HG02678 (cell line): ENCODE measurements at regions not wholly inside any gene's neighbourhood (a gene's known extent, or its start where the extent isn't known, plus 50 kb on each side); places are given as distances from the start of the nearest gene placed in this dataset.
"Not testable (repeated sequence)": the region's sequence is repeated elsewhere in the genome, so short reads cannot be mapped to it uniquely, and the experiment has no call there.

Experiments
- ATAC-seq: cut with Tn5 transposase; IDR thresholded peaks from one replicate; pipeline ENCODE4 v1.9.1; 2021; ENCODE audit warnings: mild to moderate bottlenecking, moderate library complexity; ENCODE audit not compliant: unreplicated experiment

GRCh38 chr16:29297809-29298177 is 108.7 kb downstream of the NPIPB11 start:
- not testable (repeated sequence) for ATAC-seq

- ATAC-seq: not testable (repeated sequence)
Observed at GRCh38 chr16:29297144-29297808, 109.2 kb downstream of the NPIPB11 start.

GRCh38 chr16:29296176-29296575 is 110.3 kb downstream of the NPIPB11 start:
- ATAC-seq: not testable (repeated sequence)

GRCh38 chr16:29294951-29295795 is 111.3 kb downstream of the NPIPB11 start:
- ATAC-seq: not testable (repeated sequence)

GRCh38 chr16:29294400-29294933 is 112.0 kb downstream of the NPIPB11 start:
- ATAC-seq: not testable (repeated sequence)

GRCh38 chr16:29293545-29293944 is 113.0 kb downstream of the NPIPB11 start:
- not testable (repeated sequence) for ATAC-seq

- ATAC-seq: not testable (repeated sequence)
Observed at GRCh38 chr16:29292952-29293471, 113.5 kb downstream of the NPIPB11 start.

- ATAC-seq: peak; percentile 18
Observed at GRCh38 chr16:29291329-29292271, 114.9 kb downstream of the NPIPB11 start.

- peak; percentile 67 for ATAC-seq
Observed at GRCh38 chr16:29290631-29291247, 115.8 kb downstream of the NPIPB11 start.

GRCh38 chr16:29289516-29290239 is 116.8 kb downstream of the NPIPB11 start:
- ATAC-seq: not testable (repeated sequence)

GRCh38 chr16:29288711-29289474 is 117.6 kb downstream of the NPIPB11 start:
- not testable (repeated sequence) for ATAC-seq

GRCh38 chr16:29287871-29288535 is 118.5 kb downstream of the NPIPB11 start:
- ATAC-seq: not testable (repeated sequence)

- not testable (repeated sequence) for ATAC-seq
Observed at GRCh38 chr16:29287246-29287645, 119.3 kb downstream of the NPIPB11 start.

GRCh38 chr16:29286796-29287195 is 119.7 kb downstream of the NPIPB11 start:
- not testable (repeated sequence) for ATAC-seq

GRCh38 chr16:29286161-29286560 is 120.3 kb downstream of the NPIPB11 start:
- not testable (repeated sequence) for ATAC-seq

GRCh38 chr16:29285151-29285885 is 121.2 kb downstream of the NPIPB11 start:
- ATAC-seq: not testable (repeated sequence)

- not testable (repeated sequence) for ATAC-seq
Observed at GRCh38 chr16:29284723-29285122, 121.8 kb downstream of the NPIPB11 start.
